ENCODE measurements at regions not wholly inside any gene's neighbourhood (a gene's known extent, or its start where the extent isn't known, plus 50 kb on each side); places are given as distances from the start of the nearest gene placed in this dataset.

DNA sequence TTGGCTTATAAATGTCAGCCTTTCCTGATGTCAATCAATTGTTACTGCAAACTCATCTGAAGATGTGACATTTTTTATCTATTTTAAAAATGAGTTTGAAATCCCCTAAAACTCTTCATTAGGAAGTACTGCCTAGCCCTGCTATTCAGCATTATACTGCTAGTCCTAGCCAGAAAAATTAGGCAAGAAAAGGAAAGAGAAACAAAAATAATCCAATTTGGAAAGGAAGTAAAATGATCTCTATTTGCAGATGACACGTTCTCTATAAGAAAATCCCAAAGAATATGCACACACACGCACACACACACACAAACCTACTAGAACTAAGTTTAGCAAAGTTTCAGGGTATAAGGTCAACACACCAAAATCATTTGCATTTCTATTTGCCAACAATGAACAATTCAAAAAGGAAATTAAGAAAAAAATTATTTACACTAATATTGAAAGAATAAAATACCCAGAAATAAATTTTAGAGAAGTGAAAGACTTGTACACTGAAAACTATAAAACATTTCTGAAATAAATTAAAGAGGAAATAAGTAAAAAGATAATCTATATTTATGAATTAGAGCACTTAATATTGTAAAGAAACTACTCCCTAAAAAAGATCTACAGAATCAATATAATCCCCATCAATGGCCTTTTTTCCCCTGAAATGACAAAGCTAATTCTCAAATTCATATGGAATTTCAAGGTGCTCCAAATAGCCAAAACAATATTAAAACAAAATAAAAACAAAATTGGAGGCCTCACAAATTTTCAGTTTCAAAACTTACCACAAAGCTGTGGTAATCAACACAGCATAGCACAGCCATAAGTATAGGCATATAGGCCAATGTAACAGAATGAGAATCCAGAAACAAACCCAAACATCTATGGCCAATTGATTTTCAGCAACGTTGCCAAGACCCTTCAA lies 433.7 kb upstream of the TRIB2 start:
- no peak for TF ChIP-seq FOXS1 (CRISPR knock-in tag; IDR thresholded peaks at IDR 0.05)
- TF ChIP-seq RAD21 (conservative IDR thresholded peaks at IDR 0.05 in 1 of 2, IDR thresholded peaks at IDR 0.05 in 1 of 2), result no peak
- TF ChIP-seq, protein P1, sequence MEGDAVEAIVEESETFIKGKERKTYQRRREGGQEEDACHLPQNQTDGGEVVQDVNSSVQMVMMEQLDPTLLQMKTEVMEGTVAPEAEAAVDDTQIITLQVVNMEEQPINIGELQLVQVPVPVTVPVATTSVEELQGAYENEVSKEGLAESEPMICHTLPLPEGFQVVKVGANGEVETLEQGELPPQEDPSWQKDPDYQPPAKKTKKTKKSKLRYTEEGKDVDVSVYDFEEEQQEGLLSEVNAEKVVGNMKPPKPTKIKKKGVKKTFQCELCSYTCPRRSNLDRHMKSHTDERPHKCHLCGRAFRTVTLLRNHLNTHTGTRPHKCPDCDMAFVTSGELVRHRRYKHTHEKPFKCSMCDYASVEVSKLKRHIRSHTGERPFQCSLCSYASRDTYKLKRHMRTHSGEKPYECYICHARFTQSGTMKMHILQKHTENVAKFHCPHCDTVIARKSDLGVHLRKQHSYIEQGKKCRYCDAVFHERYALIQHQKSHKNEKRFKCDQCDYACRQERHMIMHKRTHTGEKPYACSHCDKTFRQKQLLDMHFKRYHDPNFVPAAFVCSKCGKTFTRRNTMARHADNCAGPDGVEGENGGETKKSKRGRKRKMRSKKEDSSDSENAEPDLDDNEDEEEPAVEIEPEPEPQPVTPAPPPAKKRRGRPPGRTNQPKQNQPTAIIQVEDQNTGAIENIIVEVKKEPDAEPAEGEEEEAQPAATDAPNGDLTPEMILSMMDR (IDR thresholded peaks at IDR 0.05), result no peak
- no peak for TF ChIP-seq HDAC2 (IDR thresholded peaks at IDR 0.05)
- TF ChIP-seq POLR2A (IDR thresholded peaks at IDR 0.05; ENCODE audit: low read length), result no peak
- no peak for TF ChIP-seq KDM5A (IDR thresholded peaks at IDR 0.05)
- TF ChIP-seq CBX2 (IDR thresholded peaks at IDR 0.05; ENCODE audit: borderline replicate concordance, low read depth), result no peak
- TF ChIP-seq TFCP2L1 (CRISPR knock-in tag; IDR thresholded peaks at IDR 0.05), result no peak
- TF ChIP-seq, protein P2, sequence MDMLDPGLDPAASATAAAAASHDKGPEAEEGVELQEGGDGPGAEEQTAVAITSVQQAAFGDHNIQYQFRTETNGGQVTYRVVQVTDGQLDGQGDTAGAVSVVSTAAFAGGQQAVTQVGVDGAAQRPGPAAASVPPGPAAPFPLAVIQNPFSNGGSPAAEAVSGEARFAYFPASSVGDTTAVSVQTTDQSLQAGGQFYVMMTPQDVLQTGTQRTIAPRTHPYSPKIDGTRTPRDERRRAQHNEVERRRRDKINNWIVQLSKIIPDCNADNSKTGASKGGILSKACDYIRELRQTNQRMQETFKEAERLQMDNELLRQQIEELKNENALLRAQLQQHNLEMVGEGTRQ (IDR thresholded peaks at IDR 0.05), result no peak
- no peak for TF ChIP-seq MAFK (IDR thresholded peaks at IDR 0.05; ENCODE audit: partially characterized antibody)

All from A549 (cell line).